Stimulated activated CD8-positive, alpha-beta memory T cell treated with anti-CD3 and anti-CD28 coated beads, Interleukin-12 subunit alpha, Interleukin-12 subunit beta, amount 100 ng/mL, for 24 hours (primary cell): ENCODE measurements at regions not wholly inside any gene's neighbourhood (a gene's known extent, or its start where the extent isn't known, plus 50 kb on each side); places are given as distances from the start of the nearest gene placed in this dataset.
"Not testable (repeated sequence)": the region's sequence is repeated elsewhere in the genome, so short reads cannot be mapped to it uniquely, and the experiment has no call there.

ENCODE experiments used
- DNase-seq: peaks from one replicate; pipeline ENCODE4 v3.0.0-alpha.2; 2020; ENCODE audit errors: extremely low read depth

GRCh38 chr3:15989419-15989818 lies 185.1 kb upstream of the GALNT15 start:
- DNase-seq, result no peak

- DNase-seq, result not testable (repeated sequence)
Measured at GRCh38 chr3:15993660-15994059, 180.8 kb upstream of the GALNT15 start.

DNA sequence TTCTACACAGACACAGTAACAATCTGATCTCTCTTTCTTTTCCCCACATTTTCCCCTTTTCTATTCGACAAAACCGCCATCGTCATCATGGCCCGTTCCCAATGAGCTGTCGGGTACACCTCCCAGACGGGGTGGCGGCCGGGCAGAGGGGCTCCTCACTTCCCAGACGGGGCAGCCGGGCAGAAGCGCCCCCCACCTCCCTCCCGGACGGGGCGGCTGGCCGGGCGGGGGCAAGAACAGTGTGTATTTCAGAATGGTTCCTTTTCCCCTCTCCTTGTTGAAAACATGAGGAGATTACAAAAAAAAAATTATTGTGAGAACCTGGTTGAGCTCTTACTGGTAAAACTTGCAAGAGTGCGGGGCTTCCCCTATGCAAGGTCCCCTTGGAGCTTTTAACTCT lies 178.0 kb upstream of the GALNT15 start:
- not testable (repeated sequence) for DNase-seq

DNA sequence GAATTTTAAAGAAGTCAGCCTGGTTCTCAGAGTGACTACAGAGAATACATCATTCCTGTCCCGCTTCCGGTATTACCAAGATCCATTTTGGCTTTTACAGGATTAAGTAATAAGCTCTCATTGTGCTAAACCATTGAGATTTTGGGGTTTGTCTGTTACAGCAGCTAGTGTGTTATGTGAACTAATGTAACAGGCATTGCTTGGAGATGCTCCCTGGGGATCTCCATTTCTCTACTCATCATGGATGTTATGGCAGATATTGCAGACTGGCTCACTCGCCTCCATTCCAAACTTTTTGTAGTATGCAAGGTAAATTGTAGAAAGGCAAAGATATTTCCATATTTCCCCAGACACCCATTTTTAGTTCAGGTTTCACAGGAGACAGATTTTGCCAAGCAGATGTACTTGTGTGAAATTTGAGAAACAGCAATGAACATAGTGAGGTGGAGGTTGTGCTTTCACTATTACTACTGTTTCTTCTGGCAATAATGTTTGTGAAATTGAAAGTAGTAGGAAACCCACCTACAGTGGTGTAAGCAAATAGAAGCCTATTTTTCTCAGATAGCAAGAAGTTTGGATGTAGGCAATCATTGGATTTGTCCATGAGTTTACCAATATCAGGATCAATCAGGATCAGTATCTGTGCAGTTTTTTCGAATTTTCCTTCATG lies 177.1 kb upstream of the GALNT15 start:
- DNase-seq, result no peak

- no peak for DNase-seq
Measured at GRCh38 chr3:15998911-15999310, 175.6 kb upstream of the GALNT15 start.

DNA sequence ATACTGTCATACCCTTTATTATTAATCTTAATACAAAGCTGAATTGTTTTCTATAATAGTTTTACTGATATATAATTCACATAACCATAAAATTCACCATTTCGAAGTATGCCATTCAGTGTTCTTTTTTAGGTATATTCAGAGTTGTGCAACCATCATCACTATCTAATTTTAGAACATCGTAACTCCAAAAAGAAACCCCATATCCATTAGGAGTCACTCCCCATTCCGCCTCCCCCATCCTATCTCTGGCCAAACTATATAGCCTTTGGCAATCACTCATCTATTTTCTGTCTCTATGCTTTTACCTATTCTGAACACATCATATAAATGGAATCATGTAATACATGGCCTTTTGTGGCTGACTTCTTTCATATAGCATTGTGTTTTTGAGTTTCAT lies 169.7 kb upstream of the GALNT15 start:
- no peak for DNase-seq

DNA sequence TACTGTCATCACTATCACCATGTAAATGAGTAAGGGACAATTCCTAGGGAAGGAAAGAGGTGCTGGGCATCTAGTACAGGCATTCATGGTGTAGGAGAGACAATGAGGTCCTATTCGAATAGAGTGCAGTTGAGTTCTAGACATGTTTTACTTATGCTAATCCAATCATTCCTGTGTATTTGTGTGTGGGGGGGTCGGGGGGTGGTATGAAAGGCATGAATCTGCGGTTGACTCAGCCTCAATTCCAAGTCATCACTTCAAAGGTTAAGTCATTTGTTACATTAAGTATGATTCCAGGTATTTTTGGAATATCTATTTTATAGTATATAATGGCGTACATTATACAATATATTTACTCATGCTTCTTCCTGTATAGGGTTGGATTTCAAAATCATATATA lies 163.1 kb upstream of the GALNT15 start:
- no peak for DNase-seq

GRCh38 chr3:16012086-16012485 lies 162.4 kb upstream of the GALNT15 start:
- DNase-seq, result no peak

GRCh38 chr3:16013568-16013967 lies 160.9 kb upstream of the GALNT15 start:
- DNase-seq, result no peak

GRCh38 chr3:16021801-16022200 lies 152.7 kb upstream of the GALNT15 start:
- DNase-seq, result not testable (repeated sequence)

DNA sequence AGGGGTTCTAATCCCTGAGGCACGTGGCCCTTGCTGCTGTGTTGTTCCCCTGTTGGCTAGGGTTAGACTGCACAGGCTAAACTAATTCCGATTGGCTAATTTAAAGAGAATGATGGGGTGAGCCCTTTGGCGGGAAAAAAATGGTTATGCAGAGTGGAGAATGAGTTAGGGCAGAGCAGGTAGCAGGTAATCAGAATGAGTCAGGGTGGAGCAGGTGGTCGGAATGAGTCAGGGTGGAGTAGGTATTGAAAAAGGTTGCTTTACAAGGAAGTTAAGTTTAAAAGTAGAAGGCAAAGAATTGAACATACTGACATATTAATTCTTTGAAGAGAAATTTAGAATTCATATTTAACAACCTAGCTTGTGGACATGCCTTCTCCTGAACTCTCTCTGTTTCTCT lies 150.6 kb upstream of the GALNT15 start:
- DNase-seq, result not testable (repeated sequence)

GRCh38 chr3:16024548-16024947 lies 149.9 kb upstream of the GALNT15 start:
- no peak for DNase-seq

GRCh38 chr3:16026753-16027152 lies 147.7 kb upstream of the GALNT15 start:
- no peak for DNase-seq

- no peak for DNase-seq
Measured at GRCh38 chr3:16028604-16029003, 145.9 kb upstream of the GALNT15 start.

DNA sequence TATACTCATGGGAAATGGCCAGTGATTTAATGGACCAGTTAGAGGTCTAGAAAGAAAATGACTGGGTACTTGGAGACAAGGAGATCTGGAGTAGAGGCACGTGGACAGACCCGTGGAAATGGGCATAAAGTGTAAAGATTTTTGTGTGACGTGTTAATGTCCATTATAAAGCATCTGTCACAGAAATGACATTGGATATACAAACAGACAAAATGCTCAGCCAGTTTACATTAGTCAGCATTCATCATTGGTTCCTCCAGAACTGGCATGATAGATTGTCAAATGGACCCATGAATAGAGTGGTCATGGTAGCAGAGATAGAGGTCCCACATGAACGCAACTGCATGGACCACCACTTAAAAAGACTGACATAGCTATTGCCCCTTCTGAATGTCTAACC lies 144.1 kb upstream of the GALNT15 start:
- DNase-seq, result no peak

DNA sequence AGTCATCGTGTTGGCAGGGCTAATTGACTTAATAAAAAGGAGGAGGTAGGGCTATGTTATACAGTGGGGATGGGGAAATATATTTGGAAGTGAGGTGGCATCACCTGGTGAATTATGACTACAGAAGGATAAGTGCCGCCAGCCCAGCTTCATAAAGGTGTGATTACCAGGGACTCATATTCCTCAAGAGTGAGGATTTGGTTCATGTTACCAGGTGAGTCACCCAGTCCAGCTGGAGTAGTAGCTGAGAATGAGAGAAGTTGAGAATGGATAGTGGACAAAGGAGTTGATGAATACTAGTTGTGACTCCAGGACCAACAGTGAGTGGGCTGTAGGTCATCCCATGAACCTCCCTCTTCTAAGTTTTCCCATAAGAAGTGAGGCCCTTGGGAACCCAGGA lies 143.0 kb upstream of the GALNT15 start:
- DNase-seq, result no peak

DNA sequence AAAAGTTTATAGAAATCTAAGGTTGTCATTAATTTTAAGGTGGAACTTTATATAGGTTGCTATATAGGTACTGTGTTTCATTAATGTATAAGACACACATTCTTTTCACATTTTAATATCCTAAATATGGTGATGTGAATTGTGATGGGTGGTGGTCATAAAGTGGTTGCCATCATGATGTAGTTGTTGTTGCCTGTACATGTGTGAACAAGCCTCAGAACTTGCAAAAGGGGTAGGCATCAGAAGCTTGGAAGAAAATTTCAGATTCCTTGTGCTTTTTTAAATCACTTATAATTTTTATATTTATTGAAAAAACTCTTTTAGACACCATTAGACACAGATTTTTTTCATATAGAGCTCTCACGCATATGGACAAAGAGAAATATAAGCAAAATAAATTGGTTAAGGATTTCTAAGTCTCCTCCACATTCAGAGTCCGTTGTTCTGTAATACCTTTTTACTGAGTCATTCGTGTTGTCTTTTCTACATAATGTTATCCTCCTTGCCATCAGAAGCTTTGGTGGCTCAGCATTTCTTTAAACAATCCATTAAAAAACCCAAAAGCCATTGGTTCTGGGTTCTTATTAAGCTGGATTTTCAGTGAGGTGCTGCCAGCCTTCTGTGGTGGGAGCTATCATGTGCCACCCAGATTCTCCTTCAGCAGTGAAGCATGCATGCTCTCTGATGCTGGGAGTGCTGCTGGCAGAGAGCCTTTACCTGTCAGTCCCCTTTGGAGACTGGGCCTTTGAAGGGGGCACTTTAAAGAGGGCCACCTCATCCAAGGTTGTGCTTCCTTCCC lies 140.4 kb upstream of the GALNT15 start:
- no peak for DNase-seq

DNA sequence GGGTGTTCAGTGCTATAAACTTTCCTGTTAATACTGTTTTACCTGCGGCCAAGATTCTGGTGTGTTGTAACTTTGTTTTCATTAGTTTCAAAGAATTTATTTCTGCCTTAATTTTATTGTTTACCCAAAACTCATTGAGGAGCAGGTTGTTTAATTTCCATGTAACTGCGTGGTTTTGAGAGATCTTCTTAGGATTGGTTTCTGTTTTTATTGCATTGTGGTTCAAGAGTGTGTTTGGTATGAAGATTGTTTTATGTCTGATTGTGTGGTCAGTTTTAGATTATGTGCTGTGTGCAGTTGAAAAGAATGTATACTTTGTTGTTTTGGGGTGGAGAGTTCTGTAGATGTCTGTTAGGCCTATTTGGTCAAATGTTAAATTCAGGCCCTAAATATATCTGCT lies 133.5 kb upstream of the GALNT15 start:
- no peak for DNase-seq

- DNase-seq, result peak; percentile 20
Measured at GRCh38 chr3:16048435-16049318, 125.8 kb upstream of the GALNT15 start.

DNA sequence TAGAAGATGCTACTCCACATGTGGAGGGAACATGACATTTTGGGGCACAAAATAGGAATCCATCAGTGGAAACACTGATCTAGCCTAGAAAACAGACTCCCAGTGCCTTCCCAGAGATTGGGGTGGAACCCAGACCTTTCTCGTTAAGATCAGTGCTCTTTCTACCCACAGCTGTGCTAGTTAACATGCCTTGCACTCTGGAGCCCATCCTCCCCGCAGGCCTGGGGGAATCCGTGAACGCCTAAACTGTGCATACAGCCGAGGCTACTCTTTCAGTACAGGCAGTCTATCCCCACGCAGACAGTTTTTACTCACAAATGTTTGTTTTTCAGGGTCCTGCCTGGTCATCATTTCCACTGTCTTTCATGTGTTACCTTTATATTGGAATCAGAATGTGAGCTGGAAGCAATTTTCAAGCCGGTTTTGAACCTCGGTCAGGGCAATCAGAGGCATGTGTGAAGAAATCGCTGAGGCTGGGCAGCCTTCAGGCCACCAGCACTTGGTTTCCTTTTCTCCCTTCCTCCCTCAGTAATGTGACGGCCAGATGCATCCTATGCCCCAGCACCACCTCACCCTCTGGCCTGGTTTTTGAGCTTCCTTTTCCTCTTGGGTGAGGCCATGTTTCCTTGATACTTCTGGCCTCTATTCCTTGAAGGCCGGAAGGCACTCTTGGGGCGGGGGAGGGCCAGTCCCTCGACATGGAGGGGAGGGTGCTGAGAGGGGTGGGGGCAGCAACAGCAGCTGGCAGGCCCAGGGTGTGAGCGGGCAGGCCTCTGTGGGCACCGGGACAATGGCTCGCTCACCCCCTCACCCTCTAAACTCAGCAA lies 123.6 kb upstream of the GALNT15 start:
- DNase-seq, result no peak

GRCh38 chr3:16051691-16052090 lies 122.8 kb upstream of the GALNT15 start:
- no peak for DNase-seq

DNA sequence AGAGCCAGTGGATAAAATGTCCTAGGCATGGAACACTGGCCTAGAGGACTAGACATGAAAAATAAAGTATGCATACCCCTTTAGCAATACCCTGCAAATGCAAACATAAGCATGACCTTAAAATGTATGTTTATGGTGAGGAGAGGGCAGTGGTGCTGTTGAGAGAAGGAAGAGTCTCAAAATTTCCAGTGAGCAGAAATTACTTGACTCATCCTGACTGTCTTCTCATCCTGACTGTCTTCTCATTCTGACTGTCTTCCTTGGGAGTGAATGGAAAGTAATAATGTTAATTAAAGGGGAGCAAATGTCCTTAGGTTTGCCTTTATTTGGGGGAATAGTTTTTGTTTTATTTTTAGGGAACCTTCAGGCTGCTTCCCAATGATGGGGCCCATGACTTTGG lies 121.5 kb upstream of the GALNT15 start:
- DNase-seq, result no peak
